HuH-7 (cell line): ENCODE measurements at regions not wholly inside any gene's neighbourhood (a gene's known extent, or its start where the extent isn't known, plus 50 kb on each side); places are given as distances from the start of the nearest gene placed in this dataset.

Experiments used
- DNase-seq: peaks from one replicate; pipeline ENCODE4 v3.0.0; 2011; ENCODE audit warnings: low spot score

- DNase-seq = no peak
These were observed 425.0 kb upstream of the ADAMTS9 start for GRCh38 chr3:65112751-65113300.

- DNase-seq = no peak
These were observed 422.9 kb upstream of the ADAMTS9 start for GRCh38 chr3:65110661-65111060.

GRCh38 chr3:65109966-65110500 lies 422.2 kb upstream of the ADAMTS9 start:
- DNase-seq = no peak

- DNase-seq = no peak
These were observed 419.4 kb upstream of the ADAMTS9 start for GRCh38 chr3:65107174-65107573.

- no peak for DNase-seq
These were observed 413.6 kb upstream of the ADAMTS9 start for GRCh38 chr3:65101450-65101849.

- no peak for DNase-seq
These were observed 410.6 kb upstream of the ADAMTS9 start for GRCh38 chr3:65098400-65098799.

- DNase-seq = no peak
These were observed 408.4 kb upstream of the ADAMTS9 start for GRCh38 chr3:65096110-65096745.

GRCh38 chr3:65094723-65095122 lies 406.9 kb upstream of the ADAMTS9 start:
- no peak for DNase-seq

- DNase-seq = no peak
These were observed 405.8 kb upstream of the ADAMTS9 start for GRCh38 chr3:65093641-65094040.

GRCh38 chr3:65091565-65091964 lies 403.8 kb upstream of the ADAMTS9 start:
- DNase-seq = no peak

- no peak for DNase-seq
These were observed 395.4 kb upstream of the ADAMTS9 start for GRCh38 chr3:65083240-65083639.

GRCh38 chr3:65081536-65081935 lies 393.7 kb upstream of the ADAMTS9 start:
- DNase-seq = no peak

- DNase-seq = no peak
These were observed 392.6 kb upstream of the ADAMTS9 start for GRCh38 chr3:65080432-65080831.

- no peak for DNase-seq
These were observed 391.8 kb upstream of the ADAMTS9 start for GRCh38 chr3:65079560-65079959.

- DNase-seq = no peak
These were observed 390.9 kb upstream of the ADAMTS9 start for GRCh38 chr3:65078748-65079147.

- DNase-seq = no peak
These were observed 389.3 kb upstream of the ADAMTS9 start for GRCh38 chr3:65077124-65077523.

- DNase-seq = no peak
These were observed 383.2 kb upstream of the ADAMTS9 start for GRCh38 chr3:65070968-65071367.

- no peak for DNase-seq
These were observed 373.1 kb upstream of the ADAMTS9 start for GRCh38 chr3:65060904-65061303.

- DNase-seq = no peak
These were observed 364.3 kb upstream of the ADAMTS9 start for GRCh38 chr3:65052101-65052500.

GRCh38 chr3:65048151-65048550 lies 360.4 kb upstream of the ADAMTS9 start:
- no peak for DNase-seq

GRCh38 chr3:65045138-65045537 lies 357.3 kb upstream of the ADAMTS9 start:
- no peak for DNase-seq

- no peak for DNase-seq
These were observed 356.6 kb upstream of the ADAMTS9 start for GRCh38 chr3:65044401-65044800.

GRCh38 chr3:65042675-65043074 lies 354.9 kb upstream of the ADAMTS9 start:
- no peak for DNase-seq

GRCh38 chr3:65039754-65040210 lies 352.0 kb upstream of the ADAMTS9 start:
- DNase-seq = no peak
